ENCODE measurements at regions not wholly inside any gene's neighbourhood (a gene's known extent, or its start where the extent isn't known, plus 50 kb on each side); places are given as distances from the start of the nearest gene placed in this dataset.

DNA sequence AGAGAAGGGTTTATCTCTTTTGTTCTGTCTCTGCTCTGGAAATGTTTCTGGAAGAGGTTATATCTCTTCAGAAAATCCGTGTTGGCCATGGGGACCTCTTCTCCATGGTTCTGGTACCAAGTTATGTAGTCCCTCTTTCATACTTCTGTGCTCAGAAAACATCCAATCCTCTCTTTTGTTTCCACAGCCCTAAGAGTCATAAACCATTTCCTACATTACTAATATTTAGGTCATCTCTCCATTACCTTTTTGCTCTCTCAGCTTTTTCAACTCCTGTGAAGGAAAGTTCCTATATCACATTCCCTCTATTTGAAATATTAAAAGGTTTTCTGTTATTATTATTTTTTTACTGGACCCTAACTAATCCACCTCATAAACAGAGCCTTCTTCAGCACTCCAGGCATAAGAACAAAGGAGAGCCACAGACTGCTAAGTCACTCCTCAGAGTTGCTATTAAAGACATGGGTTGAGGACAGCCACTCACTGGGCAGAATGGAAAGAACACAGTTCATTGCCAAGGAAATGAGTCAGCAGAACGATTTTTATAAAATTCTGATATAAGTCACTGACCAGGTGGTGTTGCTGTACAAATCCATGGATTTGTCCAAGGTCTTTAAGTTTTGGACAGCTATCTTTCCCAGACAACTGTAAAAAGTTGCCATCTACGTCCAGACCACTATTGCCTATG, 122.4 kb upstream of the NPY2R start:
- Histone ChIP-seq H3K4me3 (no peak overlapping the region), H3K27ac (no peak overlapping the region), H3K4me1 (replicated peaks in 1 of 2) (no peaks in the 10 kb centered on the region)
- ATAC-seq (replicated peaks in 6 of 8) = peak in 2 of 8 experiments; percentile 26 to 36
- 0 to 78% (median 35%) methylated on average over 1 to 3 of the region's 3 CpGs; no CpG with 5 or more reads in 1 of the 10 experiments for WGBS, 10 experiments
- in situ Hi-C loops (cut with MboI; ENCODE audit: low pct_unique_long_range_greater_than_20kb in 2 of 9, low sequenced_read_pairs in 9 of 9, unreplicated experiment in 9 of 9) = no loop called here

DNA sequence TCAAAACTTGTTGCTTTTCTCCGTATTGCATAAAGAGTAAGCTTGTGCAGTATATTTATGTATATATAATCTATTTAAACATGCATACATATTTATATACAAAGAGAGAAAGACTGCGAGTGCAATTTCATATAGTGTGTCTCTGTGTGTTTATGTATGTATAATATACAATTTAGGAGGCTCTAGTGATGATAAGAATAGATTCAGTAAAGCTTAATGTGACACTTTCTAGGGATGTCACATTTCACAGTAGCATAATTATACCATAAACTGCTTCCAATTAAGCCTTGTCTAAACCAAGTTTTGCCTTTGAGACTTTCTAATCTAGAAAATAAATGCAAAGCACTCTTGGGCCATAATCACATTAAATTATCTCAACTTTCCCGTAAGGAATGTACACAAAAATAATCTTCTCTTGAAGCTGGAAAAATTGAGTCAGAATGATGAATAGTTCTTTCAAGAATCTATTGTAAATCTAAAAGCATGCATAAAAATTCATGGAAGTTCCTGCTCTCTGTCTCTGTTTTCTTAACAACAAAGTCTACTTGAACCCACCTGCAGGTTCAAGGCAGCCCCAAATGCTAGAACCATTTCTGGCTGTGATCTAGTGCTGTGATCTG, 114.1 kb upstream of the NPY2R start:
- Histone ChIP-seq H3K4me1 (replicated peaks in 1 of 2) (no peaks in the 10 kb centered on the region), H3K4me3 (no peak overlapping the region), H3K27ac (no peak overlapping the region)
- WGBS, 10 experiments = 5 to 100% (median 75%) methylated on average over 1 to 3 of the region's 3 CpGs
- peak in 1 of 8 experiments; percentile 56 for ATAC-seq (replicated peaks in 6 of 8)
- in situ Hi-C loops (cut with MboI; ENCODE audit: low pct_unique_long_range_greater_than_20kb in 2 of 9, low sequenced_read_pairs in 9 of 9, unreplicated experiment in 9 of 9) = no loop called here

DNA sequence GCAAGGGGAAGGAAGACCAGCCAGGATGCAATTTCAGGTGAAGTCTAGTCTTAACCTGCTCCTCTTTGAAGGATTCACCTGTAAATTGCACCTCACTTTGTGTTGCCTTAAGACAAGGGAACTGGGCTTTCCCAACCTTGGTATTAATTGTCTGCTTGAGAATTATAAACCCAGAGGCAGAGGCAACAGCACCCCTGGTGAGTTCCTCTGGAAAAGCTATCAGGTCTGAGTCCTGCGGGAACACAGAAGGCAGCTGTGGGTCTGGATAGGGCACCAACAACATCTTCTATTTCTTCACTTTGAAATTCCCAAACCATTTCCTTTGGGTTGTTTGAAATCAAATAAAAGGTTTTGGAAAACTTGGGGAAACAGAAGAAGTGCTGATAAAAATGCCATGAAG, 109.2 kb upstream of the NPY2R start:
- H3K27ac ChIP-seq = no peak overlapping the region
- H3K4me3 ChIP-seq = no peak overlapping the region
- ATAC-seq (replicated peaks in 6 of 8) = no peak
- in situ Hi-C loops (cut with MboI; ENCODE audit: low pct_unique_long_range_greater_than_20kb in 2 of 9, low sequenced_read_pairs in 9 of 9, unreplicated experiment in 9 of 9) = no loop called here
- WGBS, 10 experiments = 80 to 100% (median 90%) methylated on average over 1 of the region's 1 CpG; no CpG with 5 or more reads in 6 of the 10 experiments
- no peaks in the 10 kb centered on the region for H3K4me1 ChIP-seq (replicated peaks in 1 of 2)

DNA sequence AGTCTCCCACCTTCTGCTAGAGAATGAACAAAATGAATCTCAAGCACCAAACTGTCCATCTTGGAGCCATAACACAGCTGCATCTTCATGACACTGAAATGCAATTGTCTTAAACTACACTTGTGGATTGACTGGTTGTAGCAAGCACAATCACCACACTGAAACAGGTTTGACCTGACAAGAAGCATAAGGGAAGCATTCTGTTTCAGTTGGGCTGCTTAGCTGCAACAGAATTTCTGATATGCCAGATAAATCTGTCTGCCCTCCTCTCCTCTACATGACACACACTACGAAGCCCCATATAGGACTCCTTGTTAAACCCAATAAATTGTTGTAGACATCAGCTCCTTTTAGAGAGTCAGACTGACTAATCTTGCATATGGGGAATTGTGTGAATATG, 101.8 kb upstream of the NPY2R start:
- in situ Hi-C loops (cut with MboI; ENCODE audit: low pct_unique_long_range_greater_than_20kb in 2 of 9, low sequenced_read_pairs in 9 of 9, unreplicated experiment in 9 of 9) = no loop called here
- WGBS, 10 experiments = 0 to 100% (median 68%) methylated on average over 1 of the region's 1 CpG; no CpG with 5 or more reads in 4 of the 10 experiments
- no peak for ATAC-seq (replicated peaks in 6 of 8)
- H3K27ac ChIP-seq = no peak overlapping the region
- no peak overlapping the region for H3K4me3 ChIP-seq
- H3K4me1 ChIP-seq (replicated peaks in 1 of 2) = no peaks in the 10 kb centered on the region

DNA sequence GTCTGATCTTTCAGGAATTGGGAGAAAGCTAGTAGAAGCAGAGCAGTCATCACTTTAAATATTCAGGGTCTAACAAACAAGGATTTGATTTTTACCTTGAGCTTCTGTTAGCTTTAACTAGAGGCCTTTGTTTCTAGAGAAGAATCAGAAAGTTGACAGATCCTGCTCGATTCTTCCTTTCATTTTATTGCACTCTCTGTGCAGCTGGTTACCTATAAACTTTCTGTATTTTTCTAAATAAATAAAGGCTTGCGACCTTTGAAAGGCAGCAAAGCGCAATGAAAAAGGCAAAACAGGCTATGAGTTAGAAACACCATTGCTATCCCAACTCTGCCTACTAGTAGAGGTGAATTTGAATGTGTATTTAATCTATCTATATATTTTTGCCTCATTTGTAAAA, 101.4 kb upstream of the NPY2R start:
- in situ Hi-C loops (cut with MboI; ENCODE audit: low pct_unique_long_range_greater_than_20kb in 2 of 9, low sequenced_read_pairs in 9 of 9, unreplicated experiment in 9 of 9) = no loop called here
- 0 to 100% (median 88%) methylated on average over 1 to 3 of the region's 3 CpGs for WGBS, 10 experiments
- Histone ChIP-seq H3K4me1 (replicated peaks in 1 of 2) (no peaks in the 10 kb centered on the region), H3K4me3 (no peak overlapping the region), H3K27ac (no peak overlapping the region)
- ATAC-seq (replicated peaks in 6 of 8) = no peak

DNA sequence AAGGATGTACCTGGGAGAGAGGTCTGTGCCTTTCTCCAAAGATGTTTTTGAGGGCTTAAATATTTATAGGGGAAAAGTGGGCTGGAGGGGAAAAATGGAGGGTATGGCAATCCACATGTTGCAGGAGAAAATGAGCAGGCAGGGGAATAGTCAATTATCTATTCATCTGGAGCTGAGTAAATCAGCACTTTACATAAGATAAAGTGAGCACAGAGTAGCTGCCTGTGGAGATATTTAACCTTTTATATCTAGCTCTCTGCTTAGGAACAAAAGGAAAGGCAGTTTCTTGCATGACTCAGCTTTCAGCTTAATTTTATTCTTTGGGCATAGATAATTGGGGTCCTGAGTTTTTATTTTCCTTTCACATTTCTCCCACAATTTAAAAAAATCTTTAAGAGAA, 93.6 kb upstream of the NPY2R start:
- Histone ChIP-seq H3K27ac (no peak overlapping the region), H3K4me1 (replicated peaks in 1 of 2) (peaks cover 0 to 4% of the 10 kb centered on the region in 2 donors), H3K4me3 (no peak overlapping the region)
- peak in 5 of 8 experiments; percentile 32 to 70 (median 64) for ATAC-seq (replicated peaks in 6 of 8)
- in situ Hi-C loops (cut with MboI; ENCODE audit: low pct_unique_long_range_greater_than_20kb in 2 of 9, low sequenced_read_pairs in 9 of 9, unreplicated experiment in 9 of 9) = no loop called here

DNA sequence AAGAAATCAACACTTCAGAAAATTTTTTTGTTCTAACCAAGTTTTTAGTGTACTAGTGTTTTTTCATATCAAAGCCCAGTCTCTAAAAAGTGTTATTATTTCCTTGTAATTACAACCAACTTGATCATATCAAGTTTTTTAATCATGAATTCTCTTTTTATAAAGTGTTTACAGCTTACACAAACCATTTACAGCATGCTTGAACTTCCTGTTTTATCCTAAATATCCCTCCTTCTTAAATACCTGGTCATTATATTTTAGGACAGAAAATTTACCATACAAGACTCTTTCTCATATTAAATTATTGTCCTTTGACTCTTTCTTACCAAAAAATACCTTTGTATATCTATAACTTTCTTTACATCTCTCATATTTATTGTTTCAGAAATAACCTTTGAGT, 89.4 kb upstream of the NPY2R start:
- in situ Hi-C loops (cut with MboI; ENCODE audit: low pct_unique_long_range_greater_than_20kb in 2 of 9, low sequenced_read_pairs in 9 of 9, unreplicated experiment in 9 of 9) = no loop called here
- Histone ChIP-seq H3K27ac (no peak overlapping the region), H3K4me1 (replicated peaks in 1 of 2) (peaks cover 0 to 4% of the 10 kb centered on the region in 2 donors), H3K4me3 (no peak overlapping the region)
- ATAC-seq (replicated peaks in 6 of 8) = no peak

DNA sequence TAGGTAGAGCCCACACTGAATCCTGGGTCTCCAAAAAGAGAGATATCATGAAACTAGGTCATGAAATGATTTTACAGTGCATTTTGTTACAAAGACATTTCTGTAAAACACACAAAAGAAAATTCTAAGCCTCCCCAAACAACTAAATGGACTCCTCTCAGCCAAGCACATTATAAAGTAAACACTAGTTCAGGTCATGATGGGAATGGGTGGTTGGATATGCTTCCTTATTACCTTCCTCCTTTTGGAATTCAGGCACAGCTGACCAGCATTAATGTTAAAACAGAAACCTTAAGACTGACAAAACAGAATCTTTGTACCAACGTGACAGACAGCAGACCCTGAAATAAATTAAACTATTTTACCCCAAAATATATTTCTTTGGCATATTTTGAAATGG, 87.9 kb upstream of the NPY2R start:
- no peak for ATAC-seq (replicated peaks in 6 of 8)
- in situ Hi-C loops (cut with MboI; ENCODE audit: low pct_unique_long_range_greater_than_20kb in 2 of 9, low sequenced_read_pairs in 9 of 9, unreplicated experiment in 9 of 9) = no loop called here
- H3K27ac ChIP-seq = no peak overlapping the region
- 0 to 80% (median 49%) methylated on average over 1 of the region's 1 CpG; no CpG with 5 or more reads in 2 of the 10 experiments for WGBS, 10 experiments
- H3K4me3 ChIP-seq = no peak overlapping the region
- H3K4me1 ChIP-seq (replicated peaks in 1 of 2) = no peaks in the 10 kb centered on the region

DNA sequence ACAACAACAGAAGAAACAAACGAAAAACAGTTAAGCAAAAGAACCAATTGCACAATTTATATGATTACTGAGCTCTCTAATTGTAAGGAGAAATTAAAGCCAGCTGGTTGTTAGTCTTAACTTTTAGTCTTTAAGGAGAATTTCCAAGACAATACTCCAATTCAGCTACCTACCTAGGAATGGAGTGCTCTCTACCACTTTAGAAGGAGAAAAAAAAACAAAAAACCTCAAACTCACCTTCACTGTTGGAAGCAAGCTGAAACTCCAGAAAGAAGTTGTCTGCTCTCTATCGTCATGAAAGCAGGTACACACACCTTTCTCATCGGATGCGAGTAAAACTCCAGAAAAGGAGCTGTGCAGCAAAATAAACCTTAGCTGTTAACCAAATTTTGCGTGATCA, 86.1 kb upstream of the NPY2R start:
- Histone ChIP-seq H3K27ac (no peak overlapping the region), H3K4me3 (no peak overlapping the region)

DNA sequence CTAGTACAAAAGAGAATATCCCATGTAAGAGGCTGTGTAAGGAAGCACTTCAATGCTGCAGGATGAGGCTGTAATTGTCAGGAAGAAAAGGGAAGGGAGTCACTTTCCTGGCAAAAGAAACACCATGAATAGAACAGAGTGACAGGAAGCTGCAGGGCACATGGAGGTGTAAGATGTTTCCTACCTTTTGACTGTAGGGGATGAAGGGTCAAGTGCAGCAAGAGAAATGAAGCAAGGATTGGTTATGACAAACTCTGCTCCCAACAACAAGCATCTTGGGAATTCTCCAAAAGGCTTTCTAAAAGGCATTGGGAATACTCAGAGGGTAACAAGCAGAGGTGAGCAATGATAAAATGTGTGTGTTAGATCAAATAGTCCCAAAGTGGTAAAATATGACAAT, 74.3 kb upstream of the NPY2R start:
- in situ Hi-C loops (cut with MboI; ENCODE audit: low pct_unique_long_range_greater_than_20kb in 2 of 9, low sequenced_read_pairs in 9 of 9, unreplicated experiment in 9 of 9) = no loop called here
- no peak overlapping the region for H3K4me3 ChIP-seq
- H3K4me1 ChIP-seq (replicated peaks in 1 of 2) = peaks cover 0 to 11% of the 10 kb centered on the region in 2 donors
- H3K27ac ChIP-seq = no peak overlapping the region
- ATAC-seq (replicated peaks in 6 of 8) = no peak

More for the DNA sequence above, 86.1 kb upstream of the NPY2R start:
- no peaks in the 10 kb centered on the region for H3K4me1 ChIP-seq (replicated peaks in 1 of 2)
- WGBS, 10 experiments = 0 to 100% (median 64%) methylated on average over 2 to 5 of the region's 5 CpGs
- in situ Hi-C loops (cut with MboI; ENCODE audit: low pct_unique_long_range_greater_than_20kb in 2 of 9, low sequenced_read_pairs in 9 of 9, unreplicated experiment in 9 of 9) = no loop called here
- ATAC-seq (replicated peaks in 6 of 8) = no peak

DNA sequence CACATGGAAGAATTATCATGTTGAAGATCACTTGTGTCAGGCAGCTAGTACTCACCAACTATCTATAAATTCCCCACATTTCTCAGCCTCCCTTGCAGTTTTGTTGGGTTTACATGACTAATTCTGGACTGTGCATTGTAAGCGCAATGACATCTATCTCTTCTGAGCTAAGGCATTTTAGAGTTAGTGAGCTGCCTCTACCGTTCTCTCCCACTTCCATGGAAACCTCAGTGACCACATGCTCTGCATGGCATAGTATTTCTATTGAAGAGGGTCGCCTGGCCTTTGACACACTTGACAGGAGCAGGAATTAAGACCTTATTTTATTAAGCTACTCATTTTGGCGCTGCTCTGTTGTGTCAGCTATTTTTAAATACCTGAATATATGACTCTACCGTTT, 67.5 kb upstream of the NPY2R start:
- no peak overlapping the region for H3K27ac ChIP-seq
- peaks cover 0 to 11% of the 10 kb centered on the region in 2 donors for H3K4me1 ChIP-seq (replicated peaks in 1 of 2)
- in situ Hi-C loops (cut with MboI; ENCODE audit: low pct_unique_long_range_greater_than_20kb in 2 of 9, low sequenced_read_pairs in 9 of 9, unreplicated experiment in 9 of 9) = no loop called here
- peak in 5 of 8 experiments; percentile 73 to 100 (median 90) for ATAC-seq (replicated peaks in 6 of 8)
- H3K4me3 ChIP-seq = no peak overlapping the region
- WGBS, 10 experiments = 4 to 42% (median 17%) methylated on average over 2 to 5 of the region's 5 CpGs

DNA sequence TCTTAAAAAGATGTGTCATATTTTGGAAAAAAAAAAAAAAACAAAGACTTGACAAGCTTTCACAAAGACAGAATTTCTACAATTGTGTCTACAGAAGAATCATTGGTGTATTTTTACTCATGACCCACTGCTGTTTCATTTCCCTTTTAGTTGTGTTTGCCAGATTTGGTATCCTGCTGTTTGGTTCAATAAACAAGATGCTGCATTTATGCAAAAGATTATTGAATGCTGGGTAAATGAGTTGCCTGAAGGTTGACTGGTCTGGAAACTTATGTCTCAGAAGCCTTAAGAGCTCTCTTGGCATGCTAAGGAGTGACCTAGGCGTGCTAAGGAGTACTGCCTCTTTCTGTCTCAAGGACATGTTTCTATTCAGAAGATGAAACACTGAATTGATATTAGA, 64.9 kb upstream of the NPY2R start:
- in situ Hi-C loops (cut with MboI; ENCODE audit: low pct_unique_long_range_greater_than_20kb in 2 of 9, low sequenced_read_pairs in 9 of 9, unreplicated experiment in 9 of 9) = no loop called here
- Histone ChIP-seq H3K4me1 (replicated peaks in 1 of 2) (peaks cover 0 to 11% of the 10 kb centered on the region in 2 donors), H3K4me3 (no peak overlapping the region), H3K27ac (no peak overlapping the region)
- WGBS, 10 experiments = 0 to 100% (median 85%) methylated on average over 1 of the region's 1 CpG; no CpG with 5 or more reads in 4 of the 10 experiments
- ATAC-seq (replicated peaks in 6 of 8) = no peak

All from motor neuron (in vitro differentiated cells).